ENCODE measurements at regions not wholly inside any gene's neighbourhood (a gene's known extent, or its start where the extent isn't known, plus 50 kb on each side); places are given as distances from the start of the nearest gene placed in this dataset.

DNA sequence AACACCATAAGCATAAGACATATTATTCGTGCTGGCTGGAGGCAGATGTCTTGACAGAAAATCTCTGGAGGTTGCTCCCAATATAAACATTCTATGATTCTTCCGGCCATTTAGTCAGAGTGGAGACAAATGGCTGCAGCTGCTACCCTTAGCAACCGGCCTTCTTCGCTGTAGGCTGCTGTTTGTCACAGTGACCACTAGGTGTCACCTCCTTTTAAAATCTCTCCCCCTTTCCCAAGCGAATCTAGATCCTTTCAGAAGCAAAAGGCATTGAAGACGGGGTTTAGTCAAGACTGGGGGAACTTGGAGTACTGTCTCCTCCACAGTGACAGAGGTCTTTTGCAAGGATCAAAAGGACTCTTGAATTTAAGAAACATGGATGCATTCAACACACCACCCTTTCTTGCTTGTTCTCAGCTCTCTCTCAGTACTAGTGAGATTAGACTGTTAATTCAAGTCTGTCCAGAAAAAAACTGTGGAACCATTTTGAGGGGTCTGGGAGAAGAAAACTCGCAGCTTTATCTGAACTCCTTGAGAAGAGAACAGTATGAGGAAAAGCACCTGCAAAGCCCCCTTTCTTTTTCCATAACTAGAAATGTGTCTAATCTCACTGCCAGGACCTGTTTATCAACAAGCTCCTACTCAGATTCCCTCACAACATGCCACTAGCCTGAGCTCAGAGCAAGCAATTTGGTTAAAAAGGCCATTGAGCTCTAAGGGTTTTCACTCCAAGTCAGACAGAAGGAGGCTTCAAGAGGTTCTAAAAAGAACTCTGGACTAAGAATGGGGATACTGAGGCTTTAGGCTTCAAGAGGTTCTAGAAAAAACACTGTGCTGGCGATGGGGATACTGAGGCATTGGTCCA is 408.3 kb upstream of the PLXNA2 start (continued):
- TF ChIP-seq ZNF302 (tag by site-specific recombination; IDR thresholded peaks at IDR 0.05; ENCODE audit: low read depth) = no peak
- TF ChIP-seq, protein P1, sequence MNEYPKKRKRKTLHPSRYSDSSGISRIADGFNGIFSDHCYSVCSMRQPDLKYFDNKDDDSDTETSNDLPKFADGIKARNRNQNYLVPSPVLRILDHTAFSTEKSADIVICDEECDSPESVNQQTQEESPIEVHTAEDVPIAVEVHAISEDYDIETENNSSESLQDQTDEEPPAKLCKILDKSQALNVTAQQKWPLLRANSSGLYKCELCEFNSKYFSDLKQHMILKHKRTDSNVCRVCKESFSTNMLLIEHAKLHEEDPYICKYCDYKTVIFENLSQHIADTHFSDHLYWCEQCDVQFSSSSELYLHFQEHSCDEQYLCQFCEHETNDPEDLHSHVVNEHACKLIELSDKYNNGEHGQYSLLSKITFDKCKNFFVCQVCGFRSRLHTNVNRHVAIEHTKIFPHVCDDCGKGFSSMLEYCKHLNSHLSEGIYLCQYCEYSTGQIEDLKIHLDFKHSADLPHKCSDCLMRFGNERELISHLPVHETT (tag by site-specific recombination; IDR thresholded peaks at IDR 0.05) = no peak
- TF ChIP-seq ZBTB17 (tag by site-specific recombination; IDR thresholded peaks at IDR 0.05) = no peak
- TF ChIP-seq PRDM1 (tag by site-specific recombination; IDR thresholded peaks at IDR 0.05) = peak; percentile 88

DNA sequence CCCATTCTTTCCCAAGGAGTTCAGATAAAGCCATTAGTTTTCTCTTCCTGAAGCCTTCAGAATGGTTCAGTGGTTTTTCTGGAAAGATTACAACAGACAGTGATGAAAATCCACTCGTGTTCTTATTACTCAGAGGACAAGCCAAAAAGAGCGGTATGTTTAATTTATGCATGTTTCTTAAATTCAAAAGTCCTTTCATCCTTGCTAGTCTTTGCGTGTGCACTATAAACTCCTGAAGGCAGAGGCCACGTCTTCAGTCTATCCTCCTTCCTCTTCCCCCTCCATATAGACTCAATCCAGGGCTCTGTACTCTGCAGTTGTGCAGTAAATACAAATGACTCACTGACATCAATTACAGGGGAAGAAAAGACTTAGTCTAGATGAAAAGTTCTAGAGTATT is 409.2 kb upstream of the PLXNA2 start:
- CTCF ChIA-PET = interaction anchor here (0.6 to 2.0 kb wide), 15 partner anchors 11 to 640 kb away, joined by 3 to 8 read pairs (median 4); no protein-coding TSS in a partner anchor
- Histone ChIP-seq H3K4me1 (ENCODE audit: control insufficient read depth, insufficient read depth, low read length) (no peaks in the 10 kb centered on the region), H3K9me3 (ENCODE audit: control insufficient read depth, insufficient read depth, low read depth, low read length) (no peaks in the 10 kb centered on the region), H3K27ac (ENCODE audit: extremely low read depth, low read depth, low read length) (no peak overlapping the region), H3K36me3 (ENCODE audit: control insufficient read depth in 2 of 2, insufficient read depth in 1 of 2, low read length in 2 of 2) (no peaks in the 10 kb centered on the region), H3K4me3 (ENCODE audit: low read depth, low read length) (no peak overlapping the region)
- TF ChIP-seq ZIC2 (tag by site-specific recombination; IDR thresholded peaks at IDR 0.05) = no peak
- POLR2A ChIA-PET = no interaction called here

DNA sequence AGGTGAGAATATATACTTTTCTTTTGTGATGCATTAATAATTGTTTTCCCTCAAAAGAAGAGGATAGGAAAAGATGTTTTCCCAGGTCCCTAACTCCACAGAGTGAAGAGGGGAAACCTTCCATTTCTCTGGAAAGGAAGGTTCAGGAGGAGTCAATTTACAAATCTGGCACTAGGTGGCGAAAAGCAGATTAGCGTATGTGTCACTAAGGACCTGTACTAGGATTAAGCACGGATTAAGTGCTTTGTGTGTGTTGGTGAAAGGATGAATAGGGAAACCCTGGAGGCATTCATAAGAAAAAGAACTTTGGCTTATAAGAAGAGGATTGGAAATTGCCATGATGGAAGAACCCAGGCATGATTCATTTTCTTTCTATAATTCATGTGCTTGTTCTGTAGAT is 410.1 kb upstream of the PLXNA2 start:
- no peaks in the 10 kb centered on the region for H3K36me3 ChIP-seq (ENCODE audit: control insufficient read depth in 2 of 2, insufficient read depth in 1 of 2, low read length in 2 of 2)
- ChIA-PET POLR2A (no interaction called here), CTCF (interaction anchor here (0.6 to 1.5 kb wide), 6 partner anchors 12 to 641 kb away, joined by 3 to 8 read pairs (median 3); no protein-coding TSS in a partner anchor)
- TF ChIP-seq TCF7L2 (IDR thresholded peaks at IDR 0.05; ENCODE audit: borderline replicate concordance, low read depth, low read length) (no peak), ZNF202 (tag by site-specific recombination; IDR thresholded peaks at IDR 0.05; ENCODE audit: borderline replicate concordance) (no peak), ZNF521 (tag by site-specific recombination; IDR thresholded peaks at IDR 0.05) (no peak), ZNF660 (tag by site-specific recombination; IDR thresholded peaks at IDR 0.05) (0 out of 2 replicates have a peak, but pooled peaks have one; percentile 16), SCRT1 (tag by site-specific recombination; IDR thresholded peaks at IDR 0.05; ENCODE audit: borderline replicate concordance) (peak; percentile 14; the same call in 1 of the 2 replicates), ZNF416 (tag by site-specific recombination; IDR thresholded peaks at IDR 0.05) (no peak), YY2 (tag by site-specific recombination; IDR thresholded peaks at IDR 0.05) (no peak), ZXDB (tag by site-specific recombination; IDR thresholded peaks at IDR 0.05) (no peak), ZNF366 (tag by site-specific recombination; conservative IDR thresholded peaks at IDR 0.05) (no peak), KLF8 (tag by site-specific recombination; IDR thresholded peaks at IDR 0.05) (no peak), ZNF248 (tag by site-specific recombination; IDR thresholded peaks at IDR 0.05) (no peak), ZNF169 (tag by site-specific recombination; IDR thresholded peaks at IDR 0.05) (no peak), ZSCAN30 (tag by site-specific recombination; IDR thresholded peaks at IDR 0.05) (0 out of 2 replicates have a peak, but pooled peaks have one; percentile 24)
- TF ChIP-seq, protein P2, sequence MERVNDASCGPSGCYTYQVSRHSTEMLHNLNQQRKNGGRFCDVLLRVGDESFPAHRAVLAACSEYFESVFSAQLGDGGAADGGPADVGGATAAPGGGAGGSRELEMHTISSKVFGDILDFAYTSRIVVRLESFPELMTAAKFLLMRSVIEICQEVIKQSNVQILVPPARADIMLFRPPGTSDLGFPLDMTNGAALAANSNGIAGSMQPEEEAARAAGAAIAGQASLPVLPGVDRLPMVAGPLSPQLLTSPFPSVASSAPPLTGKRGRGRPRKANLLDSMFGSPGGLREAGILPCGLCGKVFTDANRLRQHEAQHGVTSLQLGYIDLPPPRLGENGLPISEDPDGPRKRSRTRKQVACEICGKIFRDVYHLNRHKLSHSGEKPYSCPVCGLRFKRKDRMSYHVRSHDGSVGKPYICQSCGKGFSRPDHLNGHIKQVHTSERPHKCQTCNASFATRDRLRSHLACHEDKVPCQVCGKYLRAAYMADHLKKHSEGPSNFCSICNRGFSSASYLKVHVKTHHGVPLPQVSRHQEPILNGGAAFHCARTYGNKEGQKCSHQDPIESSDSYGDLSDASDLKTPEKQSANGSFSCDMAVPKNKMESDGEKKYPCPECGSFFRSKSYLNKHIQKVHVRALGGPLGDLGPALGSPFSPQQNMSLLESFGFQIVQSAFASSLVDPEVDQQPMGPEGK (tag by site-specific recombination; IDR thresholded peaks at IDR 0.05) = no peak
- TF ChIP-seq, protein P3, sequence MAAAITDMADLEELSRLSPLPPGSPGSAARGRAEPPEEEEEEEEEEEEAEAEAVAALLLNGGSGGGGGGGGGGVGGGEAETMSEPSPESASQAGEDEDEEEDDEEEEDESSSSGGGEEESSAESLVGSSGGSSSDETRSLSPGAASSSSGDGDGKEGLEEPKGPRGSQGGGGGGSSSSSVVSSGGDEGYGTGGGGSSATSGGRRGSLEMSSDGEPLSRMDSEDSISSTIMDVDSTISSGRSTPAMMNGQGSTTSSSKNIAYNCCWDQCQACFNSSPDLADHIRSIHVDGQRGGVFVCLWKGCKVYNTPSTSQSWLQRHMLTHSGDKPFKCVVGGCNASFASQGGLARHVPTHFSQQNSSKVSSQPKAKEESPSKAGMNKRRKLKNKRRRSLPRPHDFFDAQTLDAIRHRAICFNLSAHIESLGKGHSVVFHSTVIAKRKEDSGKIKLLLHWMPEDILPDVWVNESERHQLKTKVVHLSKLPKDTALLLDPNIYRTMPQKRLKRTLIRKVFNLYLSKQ (tag by site-specific recombination; IDR thresholded peaks at IDR 0.05; ENCODE audit: borderline replicate concordance) = no peak
- TF ChIP-seq, protein P4, sequence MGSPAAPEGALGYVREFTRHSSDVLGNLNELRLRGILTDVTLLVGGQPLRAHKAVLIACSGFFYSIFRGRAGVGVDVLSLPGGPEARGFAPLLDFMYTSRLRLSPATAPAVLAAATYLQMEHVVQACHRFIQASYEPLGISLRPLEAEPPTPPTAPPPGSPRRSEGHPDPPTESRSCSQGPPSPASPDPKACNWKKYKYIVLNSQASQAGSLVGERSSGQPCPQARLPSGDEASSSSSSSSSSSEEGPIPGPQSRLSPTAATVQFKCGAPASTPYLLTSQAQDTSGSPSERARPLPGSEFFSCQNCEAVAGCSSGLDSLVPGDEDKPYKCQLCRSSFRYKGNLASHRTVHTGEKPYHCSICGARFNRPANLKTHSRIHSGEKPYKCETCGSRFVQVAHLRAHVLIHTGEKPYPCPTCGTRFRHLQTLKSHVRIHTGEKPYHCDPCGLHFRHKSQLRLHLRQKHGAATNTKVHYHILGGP (tag by site-specific recombination; IDR thresholded peaks at IDR 0.05) = no peak
- TF ChIP-seq, protein P1 (tag by site-specific recombination; IDR thresholded peaks at IDR 0.05) = no peak
- TF ChIP-seq, protein P5, sequence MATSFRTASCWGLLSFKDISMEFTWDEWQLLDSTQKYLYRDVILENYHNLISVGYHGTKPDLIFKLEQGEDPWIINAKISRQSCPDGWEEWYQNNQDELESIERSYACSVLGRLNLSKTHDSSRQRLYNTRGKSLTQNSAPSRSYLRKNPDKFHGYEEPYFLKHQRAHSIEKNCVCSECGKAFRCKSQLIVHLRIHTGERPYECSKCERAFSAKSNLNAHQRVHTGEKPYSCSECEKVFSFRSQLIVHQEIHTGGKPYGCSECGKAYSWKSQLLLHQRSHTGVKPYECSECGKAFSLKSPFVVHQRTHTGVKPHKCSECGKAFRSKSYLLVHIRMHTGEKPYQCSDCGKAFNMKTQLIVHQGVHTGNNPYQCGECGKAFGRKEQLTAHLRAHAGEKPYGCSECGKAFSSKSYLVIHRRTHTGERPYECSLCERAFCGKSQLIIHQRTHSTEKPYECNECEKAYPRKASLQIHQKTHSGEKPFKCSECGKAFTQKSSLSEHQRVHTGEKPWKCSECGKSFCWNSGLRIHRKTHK (tag by site-specific recombination; IDR thresholded peaks at IDR 0.05) = no peak

More for the DNA sequence above, 410.1 kb upstream of the PLXNA2 start:
- H3K9me3 ChIP-seq (ENCODE audit: control insufficient read depth, insufficient read depth, low read depth, low read length) = no peaks in the 10 kb centered on the region
- H3K27ac ChIP-seq (ENCODE audit: extremely low read depth, low read depth, low read length) = no peak overlapping the region
- H3K4me3 ChIP-seq (ENCODE audit: low read depth, low read length) = no peak overlapping the region
- H3K4me1 ChIP-seq (ENCODE audit: control insufficient read depth, insufficient read depth, low read length) = no peaks in the 10 kb centered on the region
